Right lung (tissue), 2 donors: ENCODE measurements at regions not wholly inside any gene's neighbourhood (a gene's known extent, or its start where the extent isn't known, plus 50 kb on each side); places are given as distances from the start of the nearest gene placed in this dataset.

Experiments
- DNase-seq, 2 donors: peaks; one replicate each; pipeline ENCODE4 v3.0.0-alpha.2; 2013

DNA sequence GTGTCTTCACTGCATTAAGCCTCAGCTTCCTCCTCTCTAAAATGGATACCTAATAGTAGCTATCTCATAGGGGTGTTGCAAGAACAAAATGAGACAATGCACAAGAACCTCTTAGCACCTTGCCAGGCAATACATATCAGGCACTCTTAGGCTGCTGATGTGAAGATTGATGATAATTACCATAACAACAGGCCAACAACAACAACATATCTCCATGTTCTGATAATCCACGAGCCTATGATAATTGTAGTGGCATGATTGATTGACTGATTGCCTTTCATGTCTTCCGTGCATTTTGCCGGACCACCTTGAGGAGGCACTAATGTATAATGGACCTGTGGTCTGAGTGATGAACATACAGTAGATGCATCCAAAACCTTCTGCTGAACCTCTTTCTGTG is 50.7 kb upstream of the WSCD2 start:
- no peak for DNase-seq
